ENCODE measurements at regions not wholly inside any gene's neighbourhood (a gene's known extent, or its start where the extent isn't known, plus 50 kb on each side); places are given as distances from the start of the nearest gene placed in this dataset.

- Histone ChIP-seq H3K79me2 (ENCODE audit: insufficient read depth, low read depth, low read length) (no peaks in the 10 kb centered on the region), H3K4me2 (ENCODE audit: low read length) (no peak overlapping the region), H3K27ac (ENCODE audit: low read depth, low read length, poor library complexity, severe bottlenecking) (no peak overlapping the region), H2AFZ (ENCODE audit: low read length) (no peak overlapping the region), H3K9me2 (ENCODE audit: insufficient read depth, low read length) (no peaks in the 10 kb centered on the region), H3K9me3 (ENCODE audit: low read length) (no peaks in the 10 kb centered on the region), H3K4me1 (ENCODE audit: insufficient read depth, low read length, poor library complexity, severe bottlenecking) (no peaks in the 10 kb centered on the region), H3K36me3 (ENCODE audit: insufficient read depth, low read length) (no peaks in the 10 kb centered on the region), H3K4me3 (ENCODE audit: low read depth, low read length, poor library complexity, severe bottlenecking) (no peak overlapping the region), H4K20me1 (ENCODE audit: insufficient read depth, low read length) (no peaks in the 10 kb centered on the region)
- intact Hi-C loops (cut with micrococcal nuclease; ENCODE audit: unreplicated experiment), result no loop called here
- no peak for DNase-seq (ENCODE audit: low spot score)
- no TSS peak for BruUV-seq (replicated peaks)
- TF ChIP-seq EZH2phosphoT487 (IDR thresholded peaks at IDR 0.05; ENCODE audit: borderline replicate concordance, low read depth, low read length) (no peak), CTCF (conservative IDR thresholded peaks at IDR 0.05; ENCODE audit: low read length) (no peak)
- ChIA-PET CTCF (ENCODE audit: unreplicated experiment) (no interaction called here), POLR2A (no interaction called here)
Measured at GRCh38 chr3:98670020-98670419, 76.6 kb upstream of the CPOX start.

GRCh38 chr3:98679986-98680385 is 83.2 kb upstream of the ST3GAL6 start:
- Histone ChIP-seq H3K27ac (ENCODE audit: low read depth, low read length, poor library complexity, severe bottlenecking) (no peak overlapping the region), H3K9me3 (ENCODE audit: low read length) (no peaks in the 10 kb centered on the region), H3K4me3 (ENCODE audit: low read depth, low read length, poor library complexity, severe bottlenecking) (no peak overlapping the region), H3K79me2 (ENCODE audit: insufficient read depth, low read depth, low read length) (no peaks in the 10 kb centered on the region), H3K9me2 (ENCODE audit: insufficient read depth, low read length) (no peaks in the 10 kb centered on the region), H2AFZ (ENCODE audit: low read length) (no peak overlapping the region), H3K4me1 (ENCODE audit: insufficient read depth, low read length, poor library complexity, severe bottlenecking) (no peaks in the 10 kb centered on the region), H3K4me2 (ENCODE audit: low read length) (no peak overlapping the region), H4K20me1 (ENCODE audit: insufficient read depth, low read length) (no peaks in the 10 kb centered on the region), H3K36me3 (ENCODE audit: insufficient read depth, low read length) (no peaks in the 10 kb centered on the region)
- no peak for DNase-seq (ENCODE audit: low spot score)
- POLR2A ChIA-PET, result interaction anchor here (0.6 kb wide), 1 partner anchor 11 kb away, joined by 3 read pairs; no protein-coding TSS in a partner anchor
- no TSS peak for BruUV-seq (replicated peaks)
- intact Hi-C loops (cut with micrococcal nuclease; ENCODE audit: unreplicated experiment), result no loop called here
- no peak for TF ChIP-seq EZH2phosphoT487 (IDR thresholded peaks at IDR 0.05; ENCODE audit: borderline replicate concordance, low read depth, low read length)
- no peak for TF ChIP-seq CTCF (conservative IDR thresholded peaks at IDR 0.05; ENCODE audit: low read length)
- CTCF ChIA-PET (ENCODE audit: unreplicated experiment), result no interaction called here

GRCh38 chr3:98680723-98681122 is 82.4 kb upstream of the ST3GAL6 start:
- no peak for DNase-seq (ENCODE audit: low spot score)
- Histone ChIP-seq H3K9me3 (ENCODE audit: low read length) (no peaks in the 10 kb centered on the region), H3K9me2 (ENCODE audit: insufficient read depth, low read length) (no peaks in the 10 kb centered on the region), H3K27ac (ENCODE audit: low read depth, low read length, poor library complexity, severe bottlenecking) (no peak overlapping the region), H4K20me1 (ENCODE audit: insufficient read depth, low read length) (no peaks in the 10 kb centered on the region), H3K4me2 (ENCODE audit: low read length) (no peak overlapping the region), H3K79me2 (ENCODE audit: insufficient read depth, low read depth, low read length) (no peaks in the 10 kb centered on the region), H3K4me3 (ENCODE audit: low read depth, low read length, poor library complexity, severe bottlenecking) (no peak overlapping the region), H3K36me3 (ENCODE audit: insufficient read depth, low read length) (no peaks in the 10 kb centered on the region), H2AFZ (ENCODE audit: low read length) (no peak overlapping the region), H3K4me1 (ENCODE audit: insufficient read depth, low read length, poor library complexity, severe bottlenecking) (no peaks in the 10 kb centered on the region)
- ChIA-PET CTCF (ENCODE audit: unreplicated experiment) (no interaction called here), POLR2A (interaction anchor here (0.6 kb wide), 1 partner anchor 12 kb away, joined by 3 read pairs; no protein-coding TSS in a partner anchor)
- TF ChIP-seq EZH2phosphoT487 (IDR thresholded peaks at IDR 0.05; ENCODE audit: borderline replicate concordance, low read depth, low read length) (no peak), CTCF (conservative IDR thresholded peaks at IDR 0.05; ENCODE audit: low read length) (no peak)
- BruUV-seq (replicated peaks), result no TSS peak
- intact Hi-C loops (cut with micrococcal nuclease; ENCODE audit: unreplicated experiment), result no loop called here

Data from OCI-LY7 (cell line).